HG03196 (cell line): ENCODE measurements at regions not wholly inside any gene's neighbourhood (a gene's known extent, or its start where the extent isn't known, plus 50 kb on each side); places are given as distances from the start of the nearest gene placed in this dataset.
"Not testable (repeated sequence)": the region's sequence is repeated elsewhere in the genome, so short reads cannot be mapped to it uniquely, and the experiment has no call there.

Experiments used
- ATAC-seq: cut with Tn5 transposase; IDR thresholded peaks from one replicate; pipeline ENCODE4 v1.9.1; 2021; ENCODE audit not compliant: unreplicated experiment

DNA sequence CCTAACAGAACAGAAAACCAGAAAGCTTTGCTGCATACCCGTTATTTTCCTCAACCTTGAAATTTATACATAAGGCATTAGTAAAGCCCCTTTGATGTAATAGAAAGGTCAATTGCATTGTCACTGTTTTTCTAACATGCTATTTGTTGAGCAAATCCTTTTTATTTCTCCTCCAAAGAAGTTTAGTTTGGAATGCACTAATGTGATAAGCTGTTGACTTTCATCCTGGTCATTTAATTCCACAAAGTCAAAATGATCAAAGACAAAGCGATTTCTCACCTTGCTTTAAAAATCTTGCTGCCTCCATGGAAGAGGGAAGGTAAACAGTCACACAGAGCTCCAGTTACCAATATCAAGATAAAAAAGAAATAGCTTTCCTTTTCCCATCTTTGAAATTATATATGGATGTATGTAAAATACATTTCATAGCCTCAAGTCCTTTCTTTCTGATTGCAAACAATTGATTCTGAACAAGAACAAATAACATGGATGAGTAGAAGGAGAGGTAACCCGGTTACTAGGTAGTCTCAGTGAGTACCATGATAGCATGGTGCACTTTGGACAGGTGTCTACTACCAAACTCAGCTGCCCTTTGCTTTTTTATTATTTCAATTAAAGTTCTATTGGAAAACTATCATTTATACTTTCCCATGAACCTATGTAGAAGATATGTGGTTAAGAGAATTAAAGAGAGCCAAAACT, 452.7 kb downstream of the STK39 start:
- no peak for ATAC-seq

GRCh38 chr2:167793725-167794124, 453.7 kb downstream of the STK39 start:
- ATAC-seq: no peak

- ATAC-seq: no peak
These were observed 455.3 kb downstream of the STK39 start for GRCh38 chr2:167792126-167792525.

- ATAC-seq: no peak
These were observed 456.5 kb downstream of the STK39 start for GRCh38 chr2:167790781-167791450.

GRCh38 chr2:167790189-167790588, 457.2 kb downstream of the STK39 start:
- no peak for ATAC-seq

GRCh38 chr2:167787562-167787961, 459.8 kb downstream of the STK39 start:
- no peak for ATAC-seq

GRCh38 chr2:167787021-167787420, 460.4 kb downstream of the STK39 start:
- ATAC-seq: no peak

- no peak for ATAC-seq
These were observed 461.7 kb downstream of the STK39 start for GRCh38 chr2:167785606-167786216.

- ATAC-seq: no peak
These were observed 463.3 kb downstream of the STK39 start for GRCh38 chr2:167784084-167784425.

DNA sequence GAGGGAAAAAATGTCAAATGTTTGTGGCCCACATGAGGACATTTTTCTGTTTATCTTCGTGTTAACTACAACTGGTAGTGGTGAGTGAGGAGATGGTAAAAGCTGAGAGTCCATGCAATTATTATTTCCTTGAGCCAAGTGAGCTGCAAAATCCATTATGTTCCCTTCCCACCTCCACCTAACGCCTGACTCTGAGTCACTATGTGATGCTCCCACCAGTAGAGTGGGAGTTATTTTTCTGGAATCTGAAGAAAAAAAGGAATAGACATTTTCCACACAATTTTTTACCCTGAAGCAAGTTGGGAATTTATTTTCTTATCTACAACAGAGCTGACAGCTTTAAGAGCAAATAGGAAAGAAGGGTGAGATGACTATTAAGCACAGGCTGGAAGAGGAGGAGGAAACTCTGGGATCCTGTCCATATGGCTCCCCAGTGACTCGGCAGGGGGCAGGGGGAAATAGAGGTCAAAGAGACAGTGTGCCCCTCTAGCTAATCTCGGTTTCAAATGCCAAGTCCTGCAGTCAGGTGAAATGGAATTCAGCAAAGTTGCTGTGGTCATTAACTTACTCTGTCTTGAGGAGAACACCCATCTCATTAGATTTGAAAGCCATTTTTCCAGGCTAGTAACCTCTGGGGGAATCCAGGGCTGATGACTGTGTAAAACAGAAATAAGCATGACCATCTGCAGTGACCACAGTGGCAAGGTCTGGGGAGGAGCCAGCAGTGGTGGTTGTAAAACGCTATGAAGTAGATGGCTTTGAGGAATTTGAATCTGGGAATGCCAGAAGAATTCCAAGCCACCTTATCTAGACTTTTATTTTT, 463.9 kb downstream of the STK39 start:
- ATAC-seq: no peak

DNA sequence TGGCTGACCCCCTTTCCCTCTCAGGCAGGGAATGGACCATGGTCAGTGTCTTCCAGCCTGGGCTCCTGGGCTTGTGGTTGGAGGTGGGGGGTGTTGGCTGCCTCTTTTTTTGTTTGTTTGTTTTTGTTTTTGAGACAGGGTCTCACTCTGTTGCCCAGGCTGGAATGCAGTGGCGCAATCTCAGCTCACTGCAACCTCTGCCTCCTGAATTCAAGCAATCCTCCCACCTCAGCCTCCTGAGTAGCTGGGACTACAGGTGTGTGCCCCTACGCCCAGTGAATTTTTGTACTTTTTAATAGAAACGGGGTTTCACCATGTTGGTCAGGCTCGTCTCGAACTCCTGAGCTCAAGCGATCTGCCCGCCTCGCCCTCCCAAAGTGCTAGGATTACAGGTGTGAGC, 465.8 kb downstream of the STK39 start:
- not testable (repeated sequence) for ATAC-seq

DNA sequence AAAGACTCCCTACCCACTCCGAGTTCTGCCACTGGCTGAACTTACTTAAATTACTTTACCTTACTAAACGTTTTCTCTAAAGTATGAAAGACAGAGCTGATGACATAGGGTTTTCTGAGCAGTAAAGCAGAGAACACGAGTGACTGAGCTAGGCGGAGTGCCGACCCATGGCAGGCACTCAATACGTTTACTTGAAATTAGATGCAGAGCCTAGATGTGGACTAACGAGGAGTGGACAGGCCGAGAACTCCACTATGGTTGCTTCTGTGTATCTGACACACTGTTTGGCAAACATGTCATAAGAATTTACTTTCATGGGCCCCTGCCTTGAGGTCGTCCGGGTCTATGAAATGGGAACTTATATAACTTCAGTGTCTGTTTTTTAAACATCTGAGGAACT, 471.0 kb downstream of the STK39 start:
- ATAC-seq: no peak

DNA sequence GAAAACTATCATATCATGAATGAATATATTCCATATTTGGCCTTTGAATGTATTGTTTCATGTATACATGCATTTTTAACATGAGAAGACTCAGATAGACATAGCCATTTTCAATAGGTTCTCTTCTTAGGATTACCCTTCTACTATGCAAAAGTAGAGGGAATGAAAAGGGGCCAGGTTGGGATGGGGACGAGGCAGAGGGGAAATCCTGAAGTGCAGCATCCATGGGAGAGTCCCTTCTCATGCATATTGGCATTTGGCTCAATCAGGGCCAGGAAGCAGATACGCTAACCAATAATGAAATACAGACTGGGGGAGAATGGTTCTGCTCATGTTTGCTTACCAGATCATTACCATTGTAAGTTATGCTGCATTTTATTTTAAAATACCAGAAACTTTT, 475.8 kb downstream of the STK39 start:
- ATAC-seq: no peak

DNA sequence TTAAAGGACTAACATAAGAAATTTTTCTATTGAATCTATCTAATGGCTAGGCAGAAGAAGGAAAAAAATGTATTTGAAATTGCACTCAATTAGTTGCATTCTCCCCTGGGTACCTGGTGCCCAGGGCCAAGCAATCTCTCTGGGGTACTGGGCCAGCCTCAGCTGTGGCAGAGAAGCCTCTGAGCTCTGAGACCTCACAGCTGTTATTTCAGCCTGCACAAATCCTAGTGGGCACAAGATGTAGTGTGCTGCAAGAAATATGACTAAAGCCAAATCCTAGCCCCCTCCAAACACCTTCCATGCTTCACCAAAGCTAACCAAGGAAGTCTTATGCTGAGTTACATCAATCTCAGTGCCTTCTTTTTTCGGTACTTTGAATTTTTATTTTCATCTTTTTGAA, 478.4 kb downstream of the STK39 start:
- no peak for ATAC-seq

GRCh38 chr2:167767830-167768229, 479.6 kb downstream of the STK39 start:
- no peak for ATAC-seq

DNA sequence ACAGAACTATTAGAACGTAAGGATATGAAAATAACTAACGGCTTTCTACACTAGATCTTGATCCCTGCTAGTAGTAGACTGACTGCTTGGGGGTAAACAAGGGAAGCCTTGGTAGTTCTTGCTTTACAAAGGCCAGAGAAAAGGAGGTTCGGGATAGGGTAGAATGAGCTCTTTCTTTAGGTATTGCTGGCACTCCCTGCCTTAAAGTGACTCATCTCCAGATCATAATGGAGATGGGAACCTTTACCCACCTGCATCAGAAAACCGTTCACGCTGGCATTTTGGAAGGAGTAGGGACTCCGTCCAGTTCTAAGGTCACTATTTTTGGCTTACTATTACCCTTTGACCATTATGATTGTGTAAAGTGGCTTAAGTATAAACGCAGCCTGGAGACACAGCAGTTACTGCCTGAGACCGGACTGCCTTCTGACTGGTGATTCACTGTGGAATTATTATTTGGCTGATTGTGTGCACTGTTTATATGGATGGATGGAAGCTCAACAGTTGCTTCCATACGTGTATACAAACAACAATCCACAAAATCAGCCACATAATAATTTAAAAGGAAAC, 482.5 kb downstream of the STK39 start:
- ATAC-seq: no peak

GRCh38 chr2:167761465-167762136, 485.8 kb downstream of the STK39 start:
- no peak for ATAC-seq

GRCh38 chr2:167759531-167759930, 487.9 kb downstream of the STK39 start:
- no peak for ATAC-seq

DNA sequence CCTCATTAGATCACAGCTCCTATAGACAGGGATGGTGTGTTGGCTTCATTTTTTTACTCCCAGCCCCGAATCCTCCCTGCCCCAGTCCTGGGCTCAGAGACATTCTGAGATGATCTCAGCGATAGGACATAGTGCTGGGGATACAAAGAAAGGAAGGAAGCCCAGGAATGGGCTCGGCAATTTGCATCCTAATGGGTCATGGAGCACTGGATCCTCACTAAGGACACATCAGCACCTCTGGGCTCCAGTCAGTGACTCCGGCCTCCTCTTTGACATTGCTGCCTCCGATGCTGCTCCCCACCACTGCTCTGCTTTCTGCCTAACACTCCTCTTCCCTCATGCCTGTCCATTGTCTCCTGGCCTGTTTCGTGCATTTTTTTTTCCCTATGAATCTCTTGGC, 489.1 kb downstream of the STK39 start:
- no peak for ATAC-seq

DNA sequence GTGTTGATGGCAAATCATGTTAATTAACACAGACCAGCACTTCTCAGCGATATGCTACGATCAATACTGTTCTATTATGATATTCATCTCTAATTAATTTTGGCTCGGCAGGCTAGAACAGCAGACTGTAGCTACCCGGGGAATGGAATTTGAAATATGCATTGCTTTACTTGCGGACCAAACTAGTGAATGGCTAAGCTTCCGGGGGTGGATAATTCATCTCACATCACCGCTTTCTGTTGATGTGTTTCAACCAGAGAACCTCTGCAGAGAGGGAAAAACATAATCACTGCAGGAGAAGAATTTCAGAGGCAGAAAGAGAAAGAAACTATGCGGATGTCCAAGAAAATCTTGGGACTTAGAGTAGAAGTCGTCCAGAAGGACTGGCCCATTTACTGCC, 490.9 kb downstream of the STK39 start:
- no peak for ATAC-seq

DNA sequence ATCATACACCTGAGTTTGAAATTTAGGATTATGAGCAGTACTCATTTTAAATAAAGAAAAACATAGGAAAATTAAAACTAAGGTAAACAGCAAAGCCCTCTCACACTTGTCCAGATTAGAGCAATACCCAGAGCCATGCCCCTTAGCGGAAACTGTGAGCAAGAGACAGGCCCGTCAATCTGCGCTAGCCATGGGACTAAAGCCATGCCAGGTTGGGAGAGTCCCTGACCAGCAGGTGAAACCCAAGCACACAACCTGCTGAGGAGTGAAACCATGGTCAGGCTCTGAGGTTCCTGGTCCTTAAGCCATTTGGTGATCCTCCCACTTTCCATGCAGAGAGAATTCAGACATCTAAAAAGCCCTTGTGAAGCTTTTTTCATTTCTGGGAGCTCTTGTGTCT, 494.3 kb downstream of the STK39 start:
- ATAC-seq: no peak
